MM.1S (cell line): ENCODE measurements at regions not wholly inside any gene's neighbourhood (a gene's known extent, or its start where the extent isn't known, plus 50 kb on each side); places are given as distances from the start of the nearest gene placed in this dataset.

Experiments used
- CTCF ChIP-seq: fragments of 300-600 bp; sonication (generic); IDR thresholded peaks from 2 replicates; pipeline ENCODE4 v1.5.1; 2016; ENCODE audit warnings: antibody characterized with exemption, low read length, mixed read lengths
- EZH2 ChIP-seq: fragments of 300-600 bp; sonication (generic); optimal IDR thresholded peaks from 2 replicates; pipeline ENCODE3; 2017; ENCODE audit warnings: low read depth, mild to moderate bottlenecking, antibody characterized with exemption, low read length, mixed read lengths

- TF ChIP-seq CTCF (no peak), EZH2 (no peak)
These were observed 359.5 kb downstream of the RND3 start for GRCh38 chr2:150127995-150128394.
